H1 (cell line): ENCODE measurements at regions not wholly inside any gene's neighbourhood (a gene's known extent, or its start where the extent isn't known, plus 50 kb on each side); places are given as distances from the start of the nearest gene placed in this dataset.

Experiments used
- CTCF ChIA-PET: fragments of 300-600 bp; sonication (Branson Sonifier 250); formaldehyde crosslinking; loops from one replicate; lab custom pipeline; 2021; ENCODE audit not compliant: partially characterized antibody; lab: Charles Lee
- POLR2A ChIA-PET: fragments of 300-600 bp; sonication (Branson Sonifier 250); formaldehyde crosslinking; loops from one replicate; lab custom pipeline; 2021; ENCODE audit warnings: inconsistent platforms; ENCODE audit not compliant: partially characterized antibody; lab: Charles Lee
- DNase-seq, 2 experiments: peaks; one replicate each; pipeline versions ENCODE4 v3.0.0 to v3.0.0-alpha.2; 2010 to 2022; ENCODE audit warnings: low spot score in 2 of 2, low read depth in 1 of 2, mixed read lengths in 1 of 2
- FAIRE-seq: peaks from 2 replicates; lab custom pipeline; 2011; peaks lifted over from hg19 to GRCh38; lab: Jason Lieb, UNC
- H2AFZ ChIP-seq: 2 replicates; pipeline ENCODE4 v1.8.1; 2012; ENCODE audit warnings: low read length, inconsistent platforms
- H2AK5ac ChIP-seq: 2 replicates; pipeline ENCODE4 v1.6.1; 2013; ENCODE audit warnings: low read depth, low read length
- H2BK120ac ChIP-seq: replicated peaks from 2 replicates; pipeline ENCODE3; 2013; ENCODE audit warnings: low read depth, low read length, inconsistent platforms
- H2BK12ac ChIP-seq: 2 replicates; pipeline ENCODE4 v1.6.1; 2013; ENCODE audit warnings: low read depth, low read length
- H2BK15ac ChIP-seq: 2 replicates; pipeline ENCODE4 v1.6.1; 2013; ENCODE audit warnings: low read length
- H2BK20ac ChIP-seq: 2 replicates; pipeline ENCODE4 v1.6.1; 2013; ENCODE audit warnings: low read length
- H2BK5ac ChIP-seq: 2 replicates; pipeline ENCODE4 v1.6.1; 2013; ENCODE audit warnings: low read depth, low read length
- H3K14ac ChIP-seq: 2 replicates; pipeline ENCODE4 v1.6.1; 2013; ENCODE audit warnings: inconsistent platforms; ENCODE audit not compliant: insufficient read length
- H3K18ac ChIP-seq: 2 replicates; pipeline ENCODE4 v1.6.1; 2013; ENCODE audit warnings: low read length; ENCODE audit errors: extremely low read depth
- H3K23ac ChIP-seq: 2 replicates; pipeline ENCODE4 v1.6.1; 2013; ENCODE audit warnings: inconsistent platforms; ENCODE audit not compliant: insufficient read length
- H3K23me2 ChIP-seq: 2 replicates; pipeline ENCODE4 v1.6.1; 2013; ENCODE audit warnings: low read depth, low read length
- H3K27ac ChIP-seq: 2 replicates; pipeline ENCODE4 v1.6.1; 2011; ENCODE audit warnings: low read depth, low read length, inconsistent platforms
- H3K27me3 ChIP-seq, 4 experiments: replicated peaks in 1 of 4; 1 replicate in 1 of 4; 2 replicates in 3 of 4; pipeline versions ENCODE4 v1.6.1 to v1.8.1; 2011 to 2013; ENCODE audit warnings: low read length in 3 of 4, mild to moderate bottlenecking in 3 of 4, inconsistent platforms in 2 of 4, mixed read lengths in 2 of 4, moderate library complexity in 1 of 4; ENCODE audit not compliant: control insufficient read depth in 3 of 4, insufficient read depth in 3 of 4; ENCODE audit errors: extremely low read depth in 1 of 4
- H3K36me3 ChIP-seq, 4 experiments: 2 replicates each; pipeline versions ENCODE4 v1.6.1 to v1.8.1; 2011 to 2013; ENCODE audit warnings: mild to moderate bottlenecking in 4 of 4, low read length in 3 of 4, moderate library complexity in 2 of 4, control low read depth in 1 of 4, inconsistent platforms in 1 of 4; ENCODE audit not compliant: insufficient read depth in 4 of 4, control insufficient read depth in 2 of 4
- H3K4ac ChIP-seq: replicated peaks from 2 replicates; pipeline ENCODE3; 2013; ENCODE audit warnings: low read length, low read depth, mixed read lengths, inconsistent platforms; ENCODE audit not compliant: insufficient read length
- H3K4me1 ChIP-seq, 4 experiments: replicated peaks in 1 of 4; 1 replicate in 1 of 4; 2 replicates in 3 of 4; pipeline versions ENCODE4 v1.6.1 to v1.8.1; 2011 to 2013; ENCODE audit warnings: low read length in 3 of 4, inconsistent platforms in 2 of 4, mixed read lengths in 1 of 4; ENCODE audit not compliant: insufficient read depth in 4 of 4, control insufficient read depth in 3 of 4
- H3K4me2 ChIP-seq, 2 experiments: 2 replicates each; pipeline versions ENCODE4 v1.6.1 to v1.8.1; 2011 to 2013; ENCODE audit warnings: low read depth in 2 of 2, low read length in 2 of 2, control low read depth in 1 of 2, inconsistent platforms in 1 of 2, mild to moderate bottlenecking in 1 of 2; ENCODE audit not compliant: insufficient read depth in 1 of 2
- H3K4me3 ChIP-seq, 4 experiments: fragments of 200-600, 300-600 bp in 1 of 4; sonication (generic), shearing (Covaris generic), sonication (Bioruptor Twin) in 1 of 4; 2 replicates each; pipeline versions ENCODE4 v1.5.1 to v1.8.1; 2011 to 2016; ENCODE audit warnings: low read length in 4 of 4, low read depth in 3 of 4, control low read depth in 2 of 4, inconsistent platforms in 2 of 4, mild to moderate bottlenecking in 2 of 4, mixed read lengths in 1 of 4, moderate library complexity in 1 of 4; ENCODE audit not compliant: insufficient read depth in 2 of 4; ENCODE audit errors: extremely low read depth in 1 of 4
- H3K56ac ChIP-seq: replicated peaks from 2 replicates; pipeline ENCODE3; 2013; ENCODE audit warnings: low read depth, mild to moderate bottlenecking, mixed read lengths, low read length, inconsistent platforms; ENCODE audit not compliant: insufficient read length
- H3K79me1 ChIP-seq: 2 replicates; pipeline ENCODE4 v1.6.1; 2013; ENCODE audit warnings: low read depth, low read length, control low read depth
- H3K79me2 ChIP-seq, 2 experiments: 2 replicates each; pipeline versions ENCODE4 v1.6.1 to v1.8.1; 2012 to 2013; ENCODE audit warnings: low read length in 2 of 2, mild to moderate bottlenecking in 2 of 2, inconsistent platforms in 1 of 2; ENCODE audit not compliant: insufficient read depth in 2 of 2, control insufficient read depth in 1 of 2
- H3K9ac ChIP-seq, 4 experiments: replicated peaks in 1 of 4; 1 replicate in 1 of 4; 2 replicates in 3 of 4; pipeline versions ENCODE4 v1.6.1 to v1.8.1; 2011 to 2013; ENCODE audit warnings: low read depth in 3 of 4, low read length in 3 of 4, control low read depth in 2 of 4, mild to moderate bottlenecking in 2 of 4, moderate library complexity in 2 of 4, inconsistent platforms in 1 of 4; ENCODE audit errors: extremely low read depth in 1 of 4
- H3K9me3 ChIP-seq, 2 experiments: 2 replicates each; pipeline versions ENCODE4 v1.6.1 to v1.8.1; 2012 to 2013; ENCODE audit warnings: mild to moderate bottlenecking in 2 of 2, moderate library complexity in 2 of 2, control low read depth in 1 of 2, inconsistent platforms in 1 of 2, low read depth in 1 of 2, low read length in 1 of 2, mixed read lengths in 1 of 2; ENCODE audit not compliant: insufficient read depth in 2 of 2
- H4K20me1 ChIP-seq, 2 experiments: replicated peaks in 1 of 2; 2 replicates each; pipeline versions ENCODE3 to v1.8.1; 2011 to 2013; ENCODE audit warnings: inconsistent platforms in 2 of 2, low read length in 2 of 2, mild to moderate bottlenecking in 1 of 2; ENCODE audit not compliant: insufficient read depth in 2 of 2, control insufficient read depth in 1 of 2
- H4K5ac ChIP-seq: 2 replicates; pipeline ENCODE4 v1.6.1; 2013; ENCODE audit warnings: low read length, low read depth, mixed read lengths, inconsistent platforms; ENCODE audit not compliant: insufficient read length
- H4K8ac ChIP-seq: 2 replicates; pipeline ENCODE4 v1.8.0; 2013; ENCODE audit warnings: mild to moderate bottlenecking, moderate library complexity, low read length, inconsistent platforms; ENCODE audit not compliant: insufficient read depth; ENCODE audit errors: extremely low read depth
- H4K91ac ChIP-seq: replicated peaks from 2 replicates; pipeline ENCODE3; 2013; ENCODE audit warnings: low read length, mixed read lengths, inconsistent platforms; ENCODE audit not compliant: insufficient read length
- KDM4A ChIP-seq: IDR thresholded peaks from one replicate; pipeline ENCODE4 v1.7.1; 2012; ENCODE audit warnings: low read depth, mild to moderate bottlenecking, moderate library complexity, low read length, inconsistent platforms; ENCODE audit not compliant: severe bottlenecking
- WGBS, 2 experiments: shearing (Covaris generic) in 1 of 2; methylation state at CpG; one replicate each; pipeline versions ENCODE4 v1.1.6 to v1.1.7; 2013 to 2015; ENCODE audit warnings: low lambda C conversion rate in 2 of 2, mixed read lengths in 2 of 2, inconsistent platforms in 1 of 2, low coverage in 1 of 2, missing lambda C conversion rate in 1 of 2; ENCODE audit not compliant: insufficient replicate concordance in 2 of 2, insufficient coverage in 1 of 2, insufficient read length in 1 of 2; ENCODE audit errors: extremely low coverage in 1 of 2, missing lambda C conversion rate in 1 of 2; 5-methylcytosine and 5-hydroxymethylcytosine counted together

DNA sequence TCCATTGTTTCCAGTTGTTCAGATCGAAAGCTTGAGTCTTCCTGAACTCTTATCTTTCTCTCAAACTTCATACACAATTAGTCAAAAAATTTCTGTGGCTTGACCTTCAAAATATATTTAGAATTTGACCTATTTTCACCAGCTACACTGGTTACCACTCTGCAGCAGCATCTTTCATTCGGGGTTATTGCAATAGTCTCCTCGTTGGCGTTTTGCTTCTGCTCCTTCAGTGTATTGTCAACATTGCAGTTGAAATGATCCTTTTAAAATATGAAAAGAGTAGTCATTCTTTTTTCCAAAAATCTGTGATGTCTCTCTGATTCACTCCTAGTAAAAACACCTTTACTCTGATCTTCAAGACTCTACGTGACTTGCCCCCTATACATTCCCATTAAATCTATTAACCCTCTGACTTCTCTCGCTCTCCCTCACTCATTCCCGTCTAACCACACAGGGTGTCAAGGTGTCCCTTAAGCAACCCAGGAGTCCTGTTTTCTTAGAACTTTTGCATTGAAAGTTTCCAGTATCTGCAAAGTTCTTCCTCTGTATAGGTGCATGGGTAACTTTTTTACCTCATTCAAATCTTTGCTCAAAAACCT is 480.2 kb upstream of the B3GALT2 start:
- 95 to 100% methylated on average over 2 to 7 of the region's 7 CpGs for WGBS, 2 experiments
- POLR2A ChIA-PET, result no interaction called here
- H3K14ac ChIP-seq, result no peak overlapping the region
- H3K79me2 ChIP-seq, result no peaks in the 10 kb centered on the region
- H2BK15ac ChIP-seq, result no peak overlapping the region
- no peak overlapping the region for H3K4me3 ChIP-seq
- H2BK12ac ChIP-seq, result no peak overlapping the region
- CTCF ChIA-PET, result interaction anchor here (0.7 kb wide), 1 partner anchor 58 kb away, joined by 3 read pairs; no protein-coding TSS in a partner anchor
- no peaks in the 10 kb centered on the region for H4K20me1 ChIP-seq
- H4K5ac ChIP-seq, result no peak overlapping the region
- H3K36me3 ChIP-seq, result no peaks in the 10 kb centered on the region
- H2BK20ac ChIP-seq, result no peak overlapping the region
- no peaks in the 10 kb centered on the region for H3K27me3 ChIP-seq
- H3K18ac ChIP-seq, result no peak overlapping the region
- H3K27ac ChIP-seq, result no peak overlapping the region
- H3K4me2 ChIP-seq, result no peak overlapping the region
- no peak overlapping the region for H4K91ac ChIP-seq
- no peaks in the 10 kb centered on the region for H3K4me1 ChIP-seq
- H3K23ac ChIP-seq, result no peak overlapping the region
- H3K23me2 ChIP-seq, result no peaks in the 10 kb centered on the region
- H2AFZ ChIP-seq, result no peak overlapping the region
- no peak overlapping the region for H4K8ac ChIP-seq
- H2BK5ac ChIP-seq, result no peak overlapping the region
- no peak for FAIRE-seq
- H3K79me1 ChIP-seq, result no peaks in the 10 kb centered on the region
- H2AK5ac ChIP-seq, result no peak overlapping the region
- H3K9me3 ChIP-seq, result no peaks in the 10 kb centered on the region
- H2BK120ac ChIP-seq, result no peak overlapping the region
- DNase-seq, result no peak
- H3K56ac ChIP-seq, result no peak overlapping the region
- no peak overlapping the region for H3K4ac ChIP-seq
- H3K9ac ChIP-seq, result no peak overlapping the region
- TF ChIP-seq KDM4A, result no peak
